Activated naive CD4-positive, alpha-beta T cell treated with anti-CD3 and anti-CD28 coated beads for 36 hours (primary cell): ENCODE measurements at regions not wholly inside any gene's neighbourhood (a gene's known extent, or its start where the extent isn't known, plus 50 kb on each side); places are given as distances from the start of the nearest gene placed in this dataset.

Source experiments
- CTCF ChIA-PET: fragments of 350-600 bp; sonication (Branson Sonifier 250); formaldehyde crosslinking; loops from one replicate; lab custom pipeline; 2021; ENCODE audit warnings: antibody characterized with exemption; lab: Charles Lee
- DNase-seq: peaks from one replicate; pipeline ENCODE4 v3.0.0-alpha.2; 2020
- H3K27ac Mint-ChIP-seq: one replicate; pipeline ENCODE4 v1.8.0; 2021; ENCODE audit warnings: mild to moderate bottlenecking, mixed read lengths
- H3K27me3 Mint-ChIP-seq: one replicate; pipeline ENCODE4 v1.8.0; 2021; ENCODE audit warnings: low read depth, mixed read lengths
- H3K36me3 Mint-ChIP-seq: one replicate; pipeline ENCODE4 v1.8.0; 2021; ENCODE audit warnings: low read depth, mixed read lengths
- H3K4me1 Mint-ChIP-seq: one replicate; pipeline ENCODE4 v1.8.0; 2021; ENCODE audit warnings: low read depth, mixed read lengths
- H3K4me3 Mint-ChIP-seq: one replicate; pipeline ENCODE4 v1.8.0; 2021; ENCODE audit warnings: mild to moderate bottlenecking, moderate library complexity, mixed read lengths
- H3K9me3 Mint-ChIP-seq: one replicate; pipeline ENCODE4 v1.8.0; 2021; ENCODE audit warnings: mixed read lengths
- intact Hi-C: fragments of 100-400 bp; cut with micrococcal nuclease; formaldehyde crosslinking; loops from one replicate; pipeline ENCODE4 v1.15.1; 2023

DNA sequence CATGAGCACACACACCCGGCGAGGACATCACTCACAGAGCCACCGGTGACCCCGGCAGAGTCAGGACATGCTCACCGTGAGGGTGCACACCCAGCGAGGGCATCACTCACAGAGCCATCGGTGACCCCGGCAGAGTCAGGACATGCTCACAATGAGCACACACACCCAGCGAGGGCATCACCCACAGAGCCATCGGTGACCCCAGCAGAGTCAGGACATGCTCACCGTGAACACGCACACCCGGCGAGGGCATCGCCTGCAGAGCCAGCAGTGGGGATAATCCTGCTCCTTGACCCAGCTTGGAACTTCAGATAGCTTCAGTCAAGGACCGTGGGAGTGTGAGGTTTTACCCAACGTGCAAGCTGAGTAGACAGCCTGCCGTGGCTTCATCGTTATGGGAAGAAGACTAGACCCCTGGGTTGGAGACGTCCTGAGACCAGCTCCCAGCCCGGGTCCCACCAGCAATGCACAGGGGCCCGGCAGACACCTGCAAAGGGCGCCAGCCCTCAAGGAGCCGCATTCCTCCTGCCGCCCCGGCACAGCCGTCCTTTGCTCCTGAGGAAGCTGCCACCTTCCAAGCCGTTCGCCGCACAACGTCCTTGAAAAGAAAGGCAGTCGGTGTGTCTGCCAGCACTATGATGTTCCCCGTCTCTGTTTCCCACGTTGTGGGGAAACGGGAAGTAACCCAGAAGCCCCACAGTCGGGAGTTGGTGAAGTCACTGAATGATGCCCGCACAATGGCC lies 192.3 kb downstream of the DLL1 start:
- H3K27ac Mint-ChIP-seq: no peak overlapping the region
- H3K4me3 Mint-ChIP-seq: no peak overlapping the region
- H3K36me3 Mint-ChIP-seq: no peaks in the 10 kb centered on the region
- H3K9me3 Mint-ChIP-seq: peaks cover 6% of the 10 kb centered on the region
- no peaks in the 10 kb centered on the region for H3K27me3 Mint-ChIP-seq
- CTCF ChIA-PET: no interaction called here
- H3K4me1 Mint-ChIP-seq: no peaks in the 10 kb centered on the region
- no peak for DNase-seq
- intact Hi-C loops: no loop called here

DNA sequence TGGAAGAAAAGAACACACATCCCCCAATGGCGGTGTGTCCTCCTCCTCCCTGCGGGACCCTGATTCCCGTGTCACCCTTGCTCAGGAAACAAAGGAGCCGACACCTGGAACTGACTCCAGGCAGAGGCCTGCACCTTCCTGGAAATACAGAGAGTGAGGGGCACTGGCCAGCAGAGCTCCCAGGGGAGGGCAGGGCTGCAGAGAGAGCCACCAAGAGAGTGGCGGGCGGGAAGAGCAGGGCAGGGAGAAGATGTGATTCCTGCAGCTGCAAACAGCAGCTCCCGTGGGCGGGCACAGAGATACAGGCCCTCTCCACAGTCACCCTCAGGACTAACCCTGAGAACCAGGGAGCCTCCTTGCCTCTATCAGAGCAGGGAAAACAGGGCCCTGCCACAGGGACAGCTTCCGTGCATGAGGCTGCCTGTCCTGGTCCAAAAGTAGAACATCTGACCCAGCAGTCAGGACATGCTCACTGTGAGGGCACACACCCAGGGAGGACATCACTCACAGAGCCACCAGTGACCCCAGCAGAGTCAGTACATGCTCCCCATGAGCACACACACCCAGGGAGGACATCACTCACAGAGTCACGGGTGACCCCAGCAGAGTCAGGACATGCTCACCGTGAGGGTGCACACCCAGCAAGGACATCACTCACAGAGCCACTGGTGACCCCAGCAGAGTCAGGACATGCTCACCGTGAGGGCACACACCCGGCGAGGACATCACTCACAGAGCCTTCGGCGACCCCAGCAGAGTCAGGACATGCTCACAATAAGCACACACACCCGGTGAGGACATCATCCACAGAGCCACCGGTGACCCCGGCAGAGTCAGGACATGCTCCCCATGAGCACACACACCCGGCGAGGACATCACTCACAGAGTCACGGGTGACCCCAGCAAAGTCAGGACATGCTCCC lies 193.1 kb downstream of the DLL1 start:
- Mint-ChIP-seq H3K4me3 (no peak overlapping the region), H3K36me3 (no peaks in the 10 kb centered on the region), H3K27ac (no peak overlapping the region), H3K9me3 (peaks cover 6% of the 10 kb centered on the region), H3K27me3 (no peaks in the 10 kb centered on the region), H3K4me1 (no peaks in the 10 kb centered on the region)
- CTCF ChIA-PET: no interaction called here
- no peak for DNase-seq
- intact Hi-C loops: no loop called here

DNA sequence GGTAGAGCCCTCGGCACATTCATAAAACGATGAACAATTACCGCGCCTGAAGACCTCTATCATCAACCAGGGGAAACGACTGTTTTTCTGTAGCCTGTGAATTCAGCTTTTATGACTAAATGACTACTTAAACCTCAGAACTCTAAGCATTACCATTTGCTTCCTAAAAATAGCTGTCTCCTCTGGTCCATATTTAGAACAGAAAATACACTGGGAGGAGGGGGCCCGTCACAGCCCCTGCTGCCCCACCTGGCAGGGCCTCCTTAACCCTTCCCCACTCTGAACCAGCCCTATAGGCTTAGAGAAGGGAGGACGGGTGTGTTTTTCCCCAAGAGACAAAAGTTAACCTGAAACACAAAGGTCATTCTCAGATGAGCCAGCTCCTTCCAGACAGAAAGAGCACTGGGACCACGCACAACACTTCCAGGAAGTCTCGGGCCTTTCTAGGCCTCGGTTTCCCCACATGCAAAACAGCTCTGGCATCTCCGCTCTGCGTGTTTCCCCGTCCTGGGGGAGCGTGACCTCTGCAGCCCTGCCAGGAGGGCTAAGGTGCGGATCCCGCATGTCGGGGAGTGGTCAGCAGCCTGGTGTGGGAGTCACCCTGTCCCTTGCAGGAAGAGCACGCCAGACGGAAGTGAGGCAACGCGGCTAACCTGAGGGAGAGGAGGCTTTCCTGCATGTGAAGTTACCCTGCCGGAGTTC lies 193.9 kb downstream of the DLL1 start:
- peaks cover 6% of the 10 kb centered on the region for H3K9me3 Mint-ChIP-seq
- no peaks in the 10 kb centered on the region for H3K36me3 Mint-ChIP-seq
- no peak overlapping the region for H3K27ac Mint-ChIP-seq
- CTCF ChIA-PET: no interaction called here
- H3K27me3 Mint-ChIP-seq: no peaks in the 10 kb centered on the region
- no peak overlapping the region for H3K4me3 Mint-ChIP-seq
- intact Hi-C loops: no loop called here
- DNase-seq: no peak
- H3K4me1 Mint-ChIP-seq: no peaks in the 10 kb centered on the region

DNA sequence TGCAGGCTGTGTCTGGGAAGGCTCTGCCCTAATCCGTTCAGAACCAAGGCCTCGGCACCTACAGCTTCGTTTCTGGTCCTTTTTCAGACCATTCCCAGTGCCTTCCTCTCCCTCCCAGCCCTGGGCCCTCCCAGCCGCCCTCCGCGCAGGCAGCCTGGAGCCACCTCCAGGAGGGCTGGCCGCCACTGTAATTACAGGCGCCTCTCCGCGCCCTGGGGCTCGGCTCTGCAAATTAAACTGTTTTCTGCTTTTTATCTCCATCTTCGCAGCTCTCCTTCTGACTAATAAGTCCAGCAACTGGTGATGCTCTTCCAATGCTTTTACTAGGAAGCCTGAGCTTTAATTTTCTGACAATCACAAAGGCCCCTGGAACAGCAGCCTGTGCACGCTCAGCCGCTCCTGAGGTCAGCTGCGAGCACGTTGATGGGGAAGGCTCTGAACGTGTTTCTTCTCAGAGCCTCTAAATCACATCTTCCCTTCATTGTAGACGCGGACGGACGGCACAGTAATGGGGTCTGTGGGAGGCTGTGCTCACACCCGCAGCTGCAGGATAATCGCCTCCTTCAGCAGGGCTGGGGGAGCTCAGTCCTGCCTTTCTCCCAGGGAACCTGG lies 194.6 kb downstream of the DLL1 start:
- peaks cover 6% of the 10 kb centered on the region for H3K9me3 Mint-ChIP-seq
- intact Hi-C loops: no loop called here
- no peaks in the 10 kb centered on the region for H3K27me3 Mint-ChIP-seq
- H3K36me3 Mint-ChIP-seq: no peaks in the 10 kb centered on the region
- DNase-seq: no peak
- H3K27ac Mint-ChIP-seq: no peak overlapping the region
- CTCF ChIA-PET: no interaction called here
- no peaks in the 10 kb centered on the region for H3K4me1 Mint-ChIP-seq
- no peak overlapping the region for H3K4me3 Mint-ChIP-seq

DNA sequence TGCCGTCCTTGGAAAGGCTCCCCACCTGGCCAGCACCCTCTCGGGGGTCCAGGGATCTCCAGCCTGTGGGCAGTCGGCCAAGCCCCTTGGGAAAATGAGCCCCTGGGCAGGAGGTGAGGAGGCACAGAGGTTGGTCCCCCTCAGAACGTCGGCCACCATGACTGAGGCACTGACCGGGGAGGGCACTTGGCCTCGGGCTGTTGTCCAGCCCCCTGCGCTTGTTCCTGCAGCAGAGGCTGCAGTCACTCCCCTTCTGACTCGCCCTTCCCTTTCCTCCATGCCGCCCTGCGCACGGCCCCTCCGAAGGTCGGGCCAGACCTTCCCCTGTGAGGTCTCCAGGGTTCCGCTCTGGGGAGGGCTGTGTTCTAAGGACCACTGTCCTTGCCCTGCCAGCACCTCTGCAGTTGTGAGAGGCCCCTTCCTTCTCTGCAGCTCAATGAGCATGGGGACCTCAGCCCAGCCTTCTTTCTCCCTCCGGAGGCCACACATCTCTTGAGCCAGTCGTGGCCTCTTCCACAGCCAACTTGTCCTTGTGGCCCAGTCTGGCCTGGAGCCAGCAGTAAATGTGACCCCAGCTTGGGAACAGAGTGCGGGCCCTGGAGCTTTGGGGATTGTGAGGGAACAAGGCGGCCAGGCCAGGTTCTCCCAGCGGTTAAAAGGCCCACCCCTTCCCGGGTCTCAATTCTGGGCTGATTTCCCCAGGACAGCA lies 195.5 kb downstream of the DLL1 start:
- CTCF ChIA-PET: no interaction called here
- no peaks in the 10 kb centered on the region for H3K4me1 Mint-ChIP-seq

DNA sequence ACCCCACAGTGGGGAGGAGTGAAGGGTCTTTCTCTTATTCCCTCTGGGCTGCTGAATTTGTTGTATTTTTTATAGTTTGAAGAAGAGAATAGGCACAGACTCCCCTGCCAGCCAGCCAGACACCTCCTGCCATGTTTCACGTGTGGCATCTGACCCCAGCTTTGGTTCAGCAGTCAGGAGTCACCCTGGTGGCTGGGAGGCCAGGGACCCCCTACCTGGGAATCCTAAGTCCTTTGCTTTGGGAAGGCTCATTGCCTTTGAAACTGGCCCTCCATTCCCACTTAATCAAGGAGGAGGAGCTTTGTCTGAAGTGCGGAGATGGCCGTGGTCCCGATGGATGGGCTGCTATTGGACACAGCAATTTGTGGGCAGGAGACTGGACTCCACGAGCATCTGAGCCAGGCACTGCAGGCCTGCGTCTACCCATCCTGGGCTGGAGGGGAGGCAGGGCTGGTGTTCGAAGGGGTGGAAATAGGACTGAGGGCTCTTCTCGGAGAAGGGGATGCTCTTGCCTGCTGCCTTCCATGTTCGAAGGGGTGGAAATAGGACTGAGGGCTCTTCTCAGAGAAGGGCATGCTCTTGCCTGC lies 196.1 kb downstream of the DLL1 start:
- H3K27me3 Mint-ChIP-seq: no peaks in the 10 kb centered on the region
- intact Hi-C loops: no loop called here
- no peaks in the 10 kb centered on the region for H3K36me3 Mint-ChIP-seq
- DNase-seq: no peak
- H3K4me3 Mint-ChIP-seq: no peak overlapping the region
- CTCF ChIA-PET: interaction anchor here (0.6 kb wide), 1 partner anchor 41 kb away, joined by 3 read pairs; no protein-coding TSS in a partner anchor
- H3K27ac Mint-ChIP-seq: no peak overlapping the region
- H3K9me3 Mint-ChIP-seq: no peaks in the 10 kb centered on the region
- peaks cover 5% of the 10 kb centered on the region for H3K4me1 Mint-ChIP-seq

More for the DNA sequence above, 195.5 kb downstream of the DLL1 start:
- no peaks in the 10 kb centered on the region for H3K9me3 Mint-ChIP-seq
- intact Hi-C loops: no loop called here
- H3K4me3 Mint-ChIP-seq: no peak overlapping the region
- no peaks in the 10 kb centered on the region for H3K36me3 Mint-ChIP-seq
- no peak overlapping the region for H3K27ac Mint-ChIP-seq
- no peak for DNase-seq
- H3K27me3 Mint-ChIP-seq: no peaks in the 10 kb centered on the region

DNA sequence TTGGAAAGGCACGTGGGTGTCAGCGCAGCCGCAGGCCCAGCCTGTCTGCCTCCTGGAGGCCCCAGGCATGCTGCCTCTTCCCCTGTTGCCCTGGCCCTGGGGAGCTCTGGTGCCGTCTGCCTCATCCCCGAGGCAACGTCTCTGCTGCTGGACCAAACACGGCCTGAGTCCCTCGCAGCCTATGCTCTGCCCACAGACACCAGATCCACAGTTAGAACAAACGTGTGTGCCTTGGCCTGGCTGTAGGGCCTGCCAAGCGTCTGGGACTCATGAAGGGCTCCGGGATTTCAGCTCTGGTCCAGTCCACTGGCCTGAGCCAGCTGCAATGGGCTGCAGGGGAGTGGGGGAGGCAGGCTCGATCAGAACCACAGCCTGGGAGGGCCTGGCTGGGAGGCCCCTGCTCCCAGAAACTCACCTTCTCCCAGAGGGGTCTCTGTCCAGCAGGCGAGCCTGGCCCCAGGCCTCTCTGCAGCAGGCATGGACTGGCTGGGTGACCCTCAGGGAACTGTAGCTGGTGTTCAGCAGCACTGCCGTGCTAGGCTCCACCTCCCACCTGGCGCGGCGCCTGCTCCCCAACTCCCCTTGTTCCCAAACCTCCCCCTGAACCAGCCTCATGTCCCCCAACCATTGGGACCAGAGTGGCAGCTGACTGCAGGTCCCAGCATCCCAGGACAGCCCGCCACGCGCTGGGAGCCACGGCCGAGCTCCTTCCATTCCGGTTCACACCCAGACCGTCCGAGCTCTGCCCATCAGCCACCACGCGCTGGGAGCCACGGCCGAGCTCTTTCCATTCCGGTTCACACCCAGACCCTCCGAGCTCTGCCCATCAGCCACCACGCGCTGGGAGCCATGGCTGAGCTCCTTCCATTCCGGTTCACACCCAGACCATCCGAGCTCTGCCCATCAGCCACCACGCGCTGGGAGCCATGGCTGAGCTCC lies 197.0 kb downstream of the DLL1 start:
- intact Hi-C loops: no loop called here
- CTCF ChIA-PET: interaction anchor here (0.6 kb wide), 1 partner anchor 42 kb away, joined by 3 read pairs; no protein-coding TSS in a partner anchor
- peaks cover 13% of the 10 kb centered on the region for H3K4me1 Mint-ChIP-seq

DNA sequence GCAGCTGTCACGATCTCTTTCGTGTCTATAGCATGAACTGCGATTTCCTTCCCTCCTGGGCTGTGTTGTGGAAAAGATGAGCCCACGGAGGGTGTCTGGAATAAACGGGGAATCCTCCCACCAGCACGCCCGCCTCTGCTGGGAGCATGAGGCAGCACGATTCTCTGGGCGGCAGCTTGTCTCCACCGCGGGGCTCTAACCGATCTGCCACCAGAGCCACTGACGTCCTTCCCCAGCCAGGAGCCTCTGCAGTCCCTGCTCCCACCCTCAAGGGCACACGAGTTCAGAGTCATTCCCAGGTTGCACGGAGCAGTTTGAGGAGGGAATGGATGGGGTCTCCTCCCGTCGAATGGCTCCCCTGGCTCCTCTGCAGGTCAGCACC lies 197.6 kb downstream of the DLL1 start:
- CTCF ChIA-PET: no interaction called here
- intact Hi-C loops: no loop called here
- no peak overlapping the region for H3K27ac Mint-ChIP-seq

More for the DNA sequence above, 197.0 kb downstream of the DLL1 start:
- Mint-ChIP-seq H3K27ac (no peak overlapping the region), H3K9me3 (no peaks in the 10 kb centered on the region), H3K36me3 (no peaks in the 10 kb centered on the region), H3K4me3 (no peak overlapping the region), H3K27me3 (no peaks in the 10 kb centered on the region)
- DNase-seq: no peak

DNA sequence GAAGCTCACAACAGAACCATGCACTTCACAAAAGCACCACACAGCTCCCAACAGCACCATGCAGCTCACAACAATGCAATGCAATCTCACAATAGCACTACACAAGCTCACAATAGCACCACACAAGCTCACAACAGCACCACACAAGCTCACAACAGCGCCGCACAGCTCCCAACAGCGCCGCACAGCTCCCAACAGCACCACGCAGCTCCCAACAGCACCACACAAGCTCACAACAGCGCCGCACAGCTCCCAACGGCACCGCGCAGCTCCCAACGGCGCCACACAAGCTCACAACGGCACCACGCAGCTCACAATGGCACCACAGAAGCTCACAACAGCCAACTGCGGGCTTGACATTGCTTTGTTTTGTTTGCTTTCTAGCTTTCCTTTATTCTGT lies 198.1 kb downstream of the DLL1 start:
- H3K27me3 Mint-ChIP-seq: no peaks in the 10 kb centered on the region
- CTCF ChIA-PET: no interaction called here
- H3K4me1 Mint-ChIP-seq: peaks cover 23% of the 10 kb centered on the region
- no peak overlapping the region for H3K27ac Mint-ChIP-seq
- no peaks in the 10 kb centered on the region for H3K36me3 Mint-ChIP-seq
- intact Hi-C loops: no loop called here
- no peak overlapping the region for H3K4me3 Mint-ChIP-seq
- no peak for DNase-seq
- H3K9me3 Mint-ChIP-seq: no peaks in the 10 kb centered on the region

More for the DNA sequence above, 197.6 kb downstream of the DLL1 start:
- Mint-ChIP-seq H3K9me3 (no peaks in the 10 kb centered on the region), H3K36me3 (no peaks in the 10 kb centered on the region), H3K4me1 (peaks cover 19% of the 10 kb centered on the region), H3K4me3 (no peak overlapping the region), H3K27me3 (no peaks in the 10 kb centered on the region)
- DNase-seq: no peak

DNA sequence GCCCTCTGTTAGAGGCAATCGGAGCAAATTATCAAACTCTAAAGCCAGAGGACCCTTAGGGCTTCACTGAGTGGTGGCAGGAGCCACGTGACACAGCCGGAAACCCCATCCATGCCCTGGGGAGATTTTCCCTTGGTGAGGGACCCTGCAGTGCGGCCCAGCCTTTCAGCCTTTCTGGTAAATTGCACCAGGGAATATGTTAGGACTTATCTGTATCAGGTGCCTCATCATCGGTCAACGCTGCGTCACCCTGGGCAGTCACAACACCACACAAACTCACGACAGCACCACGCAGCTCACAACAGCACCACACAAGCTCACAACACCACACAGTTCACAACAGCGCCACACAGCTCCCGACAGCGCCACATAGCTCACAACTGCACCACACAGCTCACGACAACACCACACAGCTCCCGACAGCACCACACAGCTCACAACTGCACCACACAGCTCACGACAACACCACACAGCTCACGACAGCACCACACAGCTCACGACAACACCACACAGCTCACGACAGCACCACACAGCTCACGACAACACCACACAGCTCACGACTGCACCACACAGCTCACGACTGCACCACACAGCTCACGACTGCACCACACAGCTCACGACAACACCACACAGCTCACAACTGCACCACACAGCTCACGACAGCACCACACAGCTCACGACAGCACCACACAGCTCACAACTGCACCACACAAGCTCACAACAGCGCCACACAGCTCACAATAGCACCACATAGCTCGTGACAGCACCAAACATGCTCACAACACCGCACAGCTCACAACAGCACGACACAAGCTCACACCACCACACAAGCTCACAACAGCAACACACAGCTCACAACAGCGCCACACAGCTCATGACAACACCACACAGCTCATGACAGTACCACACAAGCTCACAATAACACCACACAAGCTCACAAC lies 199.0 kb downstream of the DLL1 start:
- no peaks in the 10 kb centered on the region for H3K27me3 Mint-ChIP-seq
- H3K9me3 Mint-ChIP-seq: no peaks in the 10 kb centered on the region
- no peak overlapping the region for H3K4me3 Mint-ChIP-seq
- no peak overlapping the region for H3K27ac Mint-ChIP-seq
- intact Hi-C loops: no loop called here
- no peaks in the 10 kb centered on the region for H3K36me3 Mint-ChIP-seq
- DNase-seq: no peak
- CTCF ChIA-PET: interaction anchor here (0.6 kb wide), 1 partner anchor 355 kb away, joined by 4 read pairs; no protein-coding TSS in a partner anchor
- H3K4me1 Mint-ChIP-seq: peaks cover 26% of the 10 kb centered on the region
